GM19467 (cell line): ENCODE measurements at regions not wholly inside any gene's neighbourhood (a gene's known extent, or its start where the extent isn't known, plus 50 kb on each side); places are given as distances from the start of the nearest gene placed in this dataset.
"Not testable (repeated sequence)": the region's sequence is repeated elsewhere in the genome, so short reads cannot be mapped to it uniquely, and the experiment has no call there.

Experiments
- ATAC-seq: cut with Tn5 transposase; IDR thresholded peaks from one replicate; pipeline ENCODE4 v1.9.1; 2021; ENCODE audit warnings: mild to moderate bottlenecking, moderate library complexity; ENCODE audit not compliant: unreplicated experiment

- ATAC-seq: no peak
Observed at GRCh38 chr3:101995371-101996046, 146.2 kb downstream of the NFKBIZ start.

DNA sequence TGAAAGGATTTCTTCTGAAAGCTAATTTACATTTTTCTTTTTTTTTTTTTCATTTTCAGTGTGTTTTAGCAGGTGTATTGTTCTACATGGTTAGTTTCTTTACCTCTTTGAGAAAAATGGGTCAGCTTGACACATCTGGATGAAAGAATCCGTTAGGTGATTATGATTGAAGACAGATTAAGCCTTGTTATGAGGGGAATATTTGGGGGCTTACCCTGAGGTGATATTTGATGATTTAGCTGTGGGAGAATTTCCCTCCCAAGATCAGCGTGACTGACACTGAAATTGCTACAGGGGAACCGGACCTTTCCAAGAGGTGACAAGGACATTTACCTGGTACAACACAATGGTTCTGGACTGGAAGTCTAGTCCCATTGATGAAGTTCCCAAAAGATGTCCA lies 147.5 kb downstream of the NFKBIZ start:
- no peak for ATAC-seq

DNA sequence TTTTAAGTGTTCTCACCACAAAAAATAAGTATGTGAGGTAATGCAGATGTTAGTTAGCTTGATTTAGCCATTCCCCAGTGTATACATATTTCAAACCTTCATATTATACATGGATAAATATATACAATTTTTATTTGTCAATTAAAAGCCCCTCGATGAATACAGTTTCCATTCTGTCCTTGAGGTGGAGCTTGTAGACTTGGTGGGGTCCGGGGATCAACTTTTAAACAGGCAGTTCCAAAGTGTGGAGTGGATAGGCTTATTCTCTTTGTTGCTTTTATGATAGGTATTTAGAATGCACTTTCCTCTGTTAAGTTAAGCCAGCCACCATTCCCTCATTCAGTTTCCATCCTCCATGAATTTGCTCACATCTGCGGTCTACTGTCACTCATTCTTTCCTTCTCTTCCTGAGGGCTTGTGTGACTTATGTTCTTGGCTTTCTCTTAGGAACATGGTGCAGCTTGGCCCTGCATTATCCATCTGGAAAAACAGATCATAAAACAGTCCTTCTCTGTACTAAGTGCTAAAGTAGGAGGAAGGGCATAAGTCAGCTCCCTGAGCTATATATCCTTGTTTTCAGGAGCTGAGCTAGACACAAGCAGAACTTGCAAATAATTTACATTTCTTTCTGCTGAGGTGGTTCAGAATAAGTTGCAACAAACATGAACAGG lies 149.1 kb downstream of the NFKBIZ start:
- no peak for ATAC-seq

DNA sequence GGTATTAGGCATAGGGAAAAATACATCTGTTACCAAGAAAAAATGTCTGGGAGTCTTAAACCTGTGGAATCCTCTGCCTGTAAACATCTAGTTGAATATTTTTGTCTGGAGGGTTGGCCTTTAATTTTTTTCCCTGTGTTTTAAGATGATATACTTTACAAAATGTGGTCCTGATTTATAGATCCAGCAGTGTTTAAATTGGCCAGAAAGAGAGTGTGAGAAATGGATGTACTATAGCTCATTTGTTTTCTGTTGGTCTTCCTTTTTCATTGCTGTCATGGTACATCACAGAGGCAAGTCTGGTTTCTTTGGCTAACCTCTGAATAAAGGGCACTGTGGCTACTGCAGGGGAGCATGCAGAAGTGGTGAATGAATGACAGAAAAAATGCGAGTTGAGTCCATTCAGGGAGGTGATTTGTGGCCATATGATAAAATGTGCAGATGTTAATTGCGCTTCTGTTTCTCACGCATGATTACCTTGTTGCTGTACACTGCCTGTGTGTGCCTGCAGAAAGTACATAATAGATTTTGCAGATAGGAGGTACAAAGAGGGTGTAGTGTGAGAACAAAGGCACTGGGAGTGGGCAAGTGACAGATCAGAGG lies 150.0 kb downstream of the NFKBIZ start:
- ATAC-seq: no peak

GRCh38 chr3:102000620-102001209 lies 151.4 kb downstream of the NFKBIZ start:
- ATAC-seq: no peak

DNA sequence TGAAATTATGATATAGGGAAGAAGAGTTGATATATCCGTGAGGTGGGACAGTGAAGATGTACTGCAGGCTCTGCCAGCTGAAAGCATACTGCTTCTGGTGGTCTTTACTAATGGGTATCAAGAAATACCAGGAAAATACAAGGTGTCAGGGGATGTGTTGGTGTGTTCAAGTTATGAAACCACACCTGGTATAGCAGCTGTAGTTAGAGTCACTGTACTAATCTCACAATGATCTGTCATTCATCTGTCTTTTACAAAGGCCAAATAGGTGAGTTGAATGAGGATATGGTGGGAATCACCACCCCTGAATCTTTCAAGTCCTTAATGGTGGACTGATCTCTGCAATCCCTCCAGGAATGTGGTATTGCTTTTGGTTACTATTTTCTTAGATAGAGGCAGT lies 152.7 kb downstream of the NFKBIZ start:
- ATAC-seq: no peak

- ATAC-seq: no peak
Observed at GRCh38 chr3:102004561-102004960, 155.2 kb downstream of the NFKBIZ start.

- no peak for ATAC-seq
Observed at GRCh38 chr3:102005551-102005950, 156.2 kb downstream of the NFKBIZ start.

- ATAC-seq: no peak
Observed at GRCh38 chr3:102006812-102007485, 157.6 kb downstream of the NFKBIZ start.

DNA sequence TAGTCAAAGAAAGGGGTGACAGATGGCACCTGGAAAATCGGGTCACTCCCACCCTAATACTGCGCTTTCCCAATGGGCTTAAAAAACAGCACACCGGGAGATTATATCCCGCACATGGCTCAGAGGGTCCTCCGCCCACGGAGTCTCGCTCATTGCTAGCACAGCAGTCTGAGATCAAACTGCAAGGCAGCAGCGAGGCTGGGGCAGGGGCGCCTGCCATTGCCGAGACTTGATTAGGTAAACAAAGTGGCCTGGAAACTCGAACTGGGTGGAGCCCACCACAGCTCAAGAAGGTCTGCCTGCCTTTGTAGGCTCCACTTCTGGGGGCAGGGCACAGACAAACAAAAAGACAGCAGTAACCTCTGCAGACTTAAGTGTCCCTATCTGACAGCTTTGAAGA lies 159.1 kb downstream of the NFKBIZ start:
- ATAC-seq: not testable (repeated sequence)

GRCh38 chr3:102016417-102016816 lies 167.1 kb downstream of the NFKBIZ start:
- ATAC-seq: no peak

DNA sequence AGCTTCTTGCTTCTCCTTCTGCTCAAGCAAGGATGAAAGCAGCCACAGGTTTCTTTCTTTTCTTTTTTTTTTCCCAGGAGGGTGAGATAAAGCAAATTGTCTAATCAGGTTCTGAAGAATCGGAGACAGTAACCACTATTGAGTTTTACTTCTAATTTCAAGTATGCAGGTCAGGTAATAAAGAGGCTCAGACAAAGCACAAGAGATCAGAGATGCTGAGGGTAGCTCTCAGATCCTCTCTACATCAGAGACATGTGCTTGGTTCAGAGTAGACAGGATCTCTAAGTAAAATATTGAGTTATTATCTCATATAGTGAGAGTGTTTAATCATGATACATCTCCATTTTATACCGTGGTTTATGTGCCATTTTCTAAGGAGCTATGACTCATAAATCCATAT lies 168.5 kb downstream of the NFKBIZ start:
- no peak for ATAC-seq

- no peak for ATAC-seq
Observed at GRCh38 chr3:102018551-102018950, 169.2 kb downstream of the NFKBIZ start.

GRCh38 chr3:102020735-102021134 lies 171.4 kb downstream of the NFKBIZ start:
- ATAC-seq: no peak

DNA sequence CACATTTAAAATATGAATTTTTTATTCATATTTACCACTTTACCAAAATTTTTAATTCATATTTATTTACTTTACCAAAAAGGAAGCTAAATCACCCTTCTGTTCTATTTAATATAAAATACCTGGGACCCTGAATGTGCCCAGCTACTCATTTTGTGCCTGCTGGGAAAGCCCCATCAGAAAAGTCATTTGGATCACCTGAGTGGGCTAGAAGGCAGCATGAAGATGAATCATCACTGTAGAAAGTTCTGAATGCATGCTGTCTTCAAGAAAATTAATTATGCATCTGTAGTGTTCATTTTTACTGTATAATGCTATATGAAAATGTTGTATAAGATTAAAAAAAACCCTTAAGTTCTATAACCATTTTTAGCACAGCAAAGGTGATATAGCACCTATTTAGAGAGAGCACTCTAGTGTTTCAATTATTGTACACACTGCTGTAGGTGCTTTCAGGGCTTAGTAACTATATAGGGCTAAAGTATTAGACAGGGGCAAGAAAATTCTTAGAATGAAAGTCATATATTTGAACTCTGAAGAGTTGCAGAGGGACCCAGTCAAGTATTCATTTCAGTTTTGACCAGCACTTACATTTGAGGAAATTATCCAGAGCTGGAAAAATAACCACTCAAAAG lies 175.1 kb downstream of the NFKBIZ start:
- ATAC-seq: no peak

GRCh38 chr3:102025606-102026270 lies 176.4 kb downstream of the NFKBIZ start:
- ATAC-seq: no peak

DNA sequence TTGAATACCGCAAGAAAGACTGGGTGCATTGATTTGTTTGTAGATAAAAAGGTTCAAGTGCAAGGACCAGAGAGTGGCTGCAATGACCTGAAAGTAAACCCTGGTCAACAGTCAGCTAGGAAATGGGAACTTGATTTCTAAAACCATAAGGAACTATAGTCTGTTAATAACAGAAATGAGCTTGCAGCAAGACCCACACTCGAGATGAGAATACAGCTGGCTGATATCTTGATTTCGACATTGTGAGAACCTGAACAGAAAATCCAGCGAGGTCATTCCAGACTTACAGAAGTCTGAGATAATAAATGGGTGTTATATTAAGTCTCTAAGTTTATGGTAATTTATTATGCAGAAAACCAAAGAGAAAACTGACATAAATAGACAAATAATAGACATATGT lies 177.3 kb downstream of the NFKBIZ start:
- no peak for ATAC-seq

DNA sequence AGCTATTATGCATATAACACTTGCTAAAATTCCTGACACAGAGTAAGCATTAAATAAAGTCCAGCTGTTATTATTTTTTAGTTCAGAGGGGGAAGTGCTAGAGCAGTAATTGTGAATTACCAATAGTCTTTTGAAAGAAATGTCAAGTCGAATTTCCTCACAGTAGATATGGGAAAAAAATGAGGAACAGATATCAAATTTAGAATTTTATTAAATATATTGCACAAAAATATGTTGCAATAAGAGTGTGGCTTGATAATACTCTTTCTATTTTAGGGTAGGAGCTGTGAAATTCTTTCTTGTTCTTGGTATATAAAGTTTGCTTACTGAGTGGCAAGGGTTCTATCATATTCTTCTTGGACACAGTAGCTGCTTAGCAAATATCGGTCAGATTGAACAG lies 181.3 kb downstream of the NFKBIZ start:
- ATAC-seq: no peak

- ATAC-seq: no peak
Observed at GRCh38 chr3:102031834-102032233, 182.5 kb downstream of the NFKBIZ start.
